HCT116 (cell line): ENCODE measurements at regions not wholly inside any gene's neighbourhood (a gene's known extent, or its start where the extent isn't known, plus 50 kb on each side); places are given as distances from the start of the nearest gene placed in this dataset.

Experiments
- ATAC-seq: fragments of 200-7000 bp; cut with Tn5 transposase; 2 replicates; pipeline ENCODE4 v1.9.1; 2020; ENCODE audit warnings: mild to moderate bottlenecking, moderate library complexity
- BruUV-seq: library from RNA; stranded (reverse); fragments of 400-500 nt; replicated peaks from 2 replicates; lab custom pipeline; 2021; lab: Mats Ljungman, UMichigan
- CTCF ChIA-PET: fragments of 300-600 bp; sonication (Branson Sonifier 250); formaldehyde crosslinking; loops from one replicate; lab custom pipeline; 2021; ENCODE audit warnings: antibody characterized with exemption; lab: Charles Lee
- POLR2A ChIA-PET: fragments of 300-600, 350-600 bp; sonication (Branson Sonifier 250); formaldehyde crosslinking; loops from one replicate; lab custom pipeline; 2021; ENCODE audit warnings: antibody characterized with exemption; lab: Charles Lee
- RAD21 ChIA-PET, 2 experiments: fragments of 300-600 bp; sonication (Branson Sonifier 250); formaldehyde crosslinking; loops; one replicate each; lab custom pipeline; 2023; ENCODE audit warnings: low total read pairs in 2 of 2; ENCODE audit not compliant: uncharacterized antibody in 2 of 2, unreplicated experiment in 2 of 2, low non-redundant PET in 1 of 2; lab: Charles Lee
- DNase-seq: peaks from one replicate; pipeline ENCODE4 v3.0.0-alpha.2; 2010; ENCODE audit warnings: low read depth, low spot score
- H2AFZ ChIP-seq: fragments of 200-600 bp; shearing (Covaris generic), sonication (generic); 2 replicates; pipeline ENCODE4 v1.6.1; 2017; ENCODE audit warnings: low read depth, mixed run types, mixed read lengths, antibody characterized with exemption, low read length; ENCODE audit not compliant: poor library complexity, severe bottlenecking
- H3K27ac ChIP-seq: 2 replicates; pipeline ENCODE4 v1.5.1; 2012; ENCODE audit warnings: low read depth, low read length
- H3K27me3 ChIP-seq: fragments of 200-600 bp; sonication (generic); 2 replicates; pipeline ENCODE4 v1.6.1; 2016; ENCODE audit warnings: mixed run types, low read length, mixed read lengths; ENCODE audit not compliant: insufficient read depth
- H3K36me3 ChIP-seq, 2 experiments: fragments of 200-500 bp in 1 of 2; fragments of 200-600 bp in 1 of 2; sonication (Bioruptor generic) in 1 of 2; sonication (generic) in 1 of 2; 2 replicates each; pipeline versions ENCODE4 v1.5.1 to v1.6.1; 2014 to 2016; ENCODE audit warnings: low read length in 2 of 2, inconsistent platforms in 1 of 2, mixed read lengths in 1 of 2, mixed run types in 1 of 2; ENCODE audit not compliant: insufficient read depth in 2 of 2, control insufficient read depth in 1 of 2
- H3K4me1 ChIP-seq, 2 experiments: fragments of 200-600 bp in 1 of 2; sonication (generic) in 1 of 2; 2 replicates each; pipeline versions ENCODE4 v1.5.1 to v1.6.1; 2012 to 2017; ENCODE audit warnings: low read length in 2 of 2, inconsistent platforms in 1 of 2, mild to moderate bottlenecking in 1 of 2, mixed read lengths in 1 of 2, mixed run types in 1 of 2, moderate library complexity in 1 of 2; ENCODE audit not compliant: insufficient read depth in 2 of 2, control insufficient read depth in 1 of 2
- H3K4me2 ChIP-seq: fragments of 200-600 bp; sonication (generic); 2 replicates; pipeline ENCODE4 v1.6.1; 2017; ENCODE audit warnings: mixed run types, low read length, mixed read lengths
- H3K4me3 ChIP-seq, 2 experiments: fragments of 200-600 bp in 1 of 2; sonication (generic) in 1 of 2; replicated peaks in 1 of 2; 2 replicates each; pipeline ENCODE4 v1.5.1; 2011 to 2016; ENCODE audit warnings: low read length in 2 of 2, control low read depth in 1 of 2, low read depth in 1 of 2, mild to moderate bottlenecking in 1 of 2, mixed read lengths in 1 of 2, mixed run types in 1 of 2
- H3K79me2 ChIP-seq: fragments of 200-600 bp; sonication (generic); 2 replicates; pipeline ENCODE4 v1.6.1; 2017; ENCODE audit warnings: mild to moderate bottlenecking, mixed run types, low read length, moderate library complexity, mixed read lengths; ENCODE audit not compliant: insufficient read depth
- H3K9ac ChIP-seq: fragments of 200-600 bp; sonication (generic); 2 replicates; pipeline ENCODE4 v1.6.1; 2016; ENCODE audit warnings: low read length, mixed read lengths
- H3K9me2 ChIP-seq: fragments of 200-600 bp; sonication (generic), shearing (Covaris generic); 2 replicates; pipeline ENCODE4 v1.6.1; 2017; ENCODE audit warnings: mixed run types, mild to moderate bottlenecking, moderate library complexity; ENCODE audit not compliant: insufficient read depth
- H3K9me3 ChIP-seq, 2 experiments: fragments of 200-500 bp in 1 of 2; fragments of 200-600 bp in 1 of 2; sonication (Bioruptor generic) in 1 of 2; sonication (generic) in 1 of 2; 2 replicates each; pipeline ENCODE4 v1.6.1; 2014 to 2017; ENCODE audit warnings: low read length in 2 of 2, mixed read lengths in 2 of 2, inconsistent platforms in 1 of 2, low read depth in 1 of 2, mild to moderate bottlenecking in 1 of 2, mixed run types in 1 of 2, moderate library complexity in 1 of 2; ENCODE audit not compliant: control insufficient read depth in 1 of 2, insufficient read depth in 1 of 2
- H4K20me1 ChIP-seq: fragments of 200-600 bp; sonication (generic), shearing (Covaris generic); 2 replicates; pipeline ENCODE4 v1.6.1; 2017; ENCODE audit warnings: mixed run types, mild to moderate bottlenecking, moderate library complexity; ENCODE audit not compliant: insufficient read depth
- CBX3 ChIP-seq: IDR thresholded peaks from 2 replicates; pipeline ENCODE4 v1.6.1; 2012; ENCODE audit warnings: low read depth
- CTCF ChIP-seq, 3 experiments: fragments of 200-600 bp in 1 of 3; sonication (generic) in 1 of 3; IDR thresholded peaks in 2 of 3; conservative IDR thresholded peaks in 1 of 3; 2 replicates each; pipeline ENCODE4 v1.5.1; 2012 to 2017; ENCODE audit warnings: low read depth in 2 of 3, low read length in 2 of 3, antibody characterized with exemption in 1 of 3, borderline replicate concordance in 1 of 3, control low read depth in 1 of 3, mild to moderate bottlenecking in 1 of 3, mixed read lengths in 1 of 3, mixed run types in 1 of 3, moderate library complexity in 1 of 3; ENCODE audit not compliant: insufficient read depth in 1 of 3
- ELF1 ChIP-seq: IDR thresholded peaks from 2 replicates; pipeline ENCODE4 v1.6.1; 2012; ENCODE audit warnings: low read depth, borderline replicate concordance
- EZH2phosphoT487 ChIP-seq: fragments of 200-600 bp; IDR thresholded peaks from 2 replicates; pipeline ENCODE4 v1.6.1; 2018; ENCODE audit warnings: antibody characterized with exemption, borderline replicate concordance
- POLR2AphosphoS5 ChIP-seq: IDR thresholded peaks from 2 replicates; pipeline ENCODE4 v1.6.1; 2011; ENCODE audit warnings: mild to moderate bottlenecking, low read depth, low read length, moderate library complexity
- RAD21 ChIP-seq: IDR thresholded peaks from 2 replicates; pipeline ENCODE4 v1.6.1; 2012; ENCODE audit warnings: low read depth, mild to moderate bottlenecking
- SIN3A ChIP-seq: IDR thresholded peaks from 2 replicates; pipeline ENCODE4 v1.6.1; 2012; ENCODE audit warnings: low read depth
- SP1 ChIP-seq: IDR thresholded peaks from 2 replicates; pipeline ENCODE4 v1.6.1; 2012; ENCODE audit warnings: low read depth
- SRF ChIP-seq: IDR thresholded peaks from 2 replicates; pipeline ENCODE4 v1.6.1; 2012; ENCODE audit warnings: low read depth
- TCF7L2 ChIP-seq: IDR thresholded peaks from 2 replicates; pipeline ENCODE4 v1.7.0; 2011; ENCODE audit warnings: borderline replicate concordance, inconsistent platforms; ENCODE audit not compliant: insufficient read depth, insufficient read length; ENCODE audit errors: extremely low read depth
- intact Hi-C: fragments of 100-400 bp; cut with micrococcal nuclease; formaldehyde crosslinking; loops from 2 replicates; pipeline ENCODE4 v1.10.0; 2022

- ChIA-PET CTCF (no interaction called here), POLR2A (no interaction called here), RAD21 (no interaction called here)
- H3K9me3 ChIP-seq: no peaks in the 10 kb centered on the region
- no peak overlapping the region for H3K9ac ChIP-seq
- intact Hi-C loops: no loop called here
- no peak for TF ChIP-seq SIN3A
- no peak for TF ChIP-seq CTCF (IDR thresholded peaks at IDR 0.05 in 2 of 3, conservative IDR thresholded peaks at IDR 0.05 in 1 of 3; ENCODE audit: borderline replicate concordance in 1 of 3, insufficient read depth in 1 of 3, low read depth in 2 of 3, low read length in 2 of 3)
- TF ChIP-seq POLR2AphosphoS5: no peak
- no peak for TF ChIP-seq SRF
- TF ChIP-seq RAD21: no peak
- H3K27me3 ChIP-seq: no peaks in the 10 kb centered on the region
- H2AFZ ChIP-seq: no peak overlapping the region
- no peaks in the 10 kb centered on the region for H3K36me3 ChIP-seq
- no peak overlapping the region for H3K27ac ChIP-seq
- ATAC-seq: no peak
- no peak overlapping the region for H3K4me2 ChIP-seq
- no peaks in the 10 kb centered on the region for H3K79me2 ChIP-seq
- H3K4me3 ChIP-seq: no peak overlapping the region
- BruUV-seq: no TSS peak
- no peaks in the 10 kb centered on the region for H3K4me1 ChIP-seq
- no peaks in the 10 kb centered on the region for H3K9me2 ChIP-seq
- no peaks in the 10 kb centered on the region for H4K20me1 ChIP-seq
- DNase-seq: no peak
These were observed 350.2 kb upstream of the FAT1 start for GRCh38 chr4:187073820-187074219.

DNA sequence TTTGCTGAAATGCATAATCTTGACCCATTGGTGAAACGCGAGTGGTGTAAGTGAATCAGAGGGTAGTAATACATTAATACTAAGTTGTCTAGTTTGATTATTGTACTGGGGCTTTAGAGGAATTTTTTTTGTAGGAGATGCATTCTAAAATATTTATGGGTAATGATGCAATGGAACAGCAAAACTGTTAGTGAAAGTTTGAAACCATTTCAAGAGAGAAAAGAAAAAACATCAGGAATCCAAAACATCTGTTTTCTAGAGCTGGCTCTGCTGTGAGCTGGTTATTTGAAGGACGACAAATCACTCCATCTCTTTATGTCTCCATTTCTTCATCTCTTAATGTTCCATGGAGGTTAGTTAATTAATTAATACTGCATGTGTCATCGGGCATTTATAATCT lies 351.9 kb upstream of the FAT1 start:
- CTCF ChIA-PET: no interaction called here
- POLR2A ChIA-PET: no interaction called here
- intact Hi-C loops: no loop called here

More for the DNA sequence above, 351.9 kb upstream of the FAT1 start:
- TF ChIP-seq ELF1: no peak
- TF ChIP-seq EZH2phosphoT487: no peak
- no peak for TF ChIP-seq TCF7L2
- no peak for TF ChIP-seq SP1
- no peak for TF ChIP-seq CBX3
- Histone ChIP-seq H3K27ac (no peak overlapping the region), H3K4me2 (no peak overlapping the region), H3K9ac (no peak overlapping the region), H3K4me1 (no peaks in the 10 kb centered on the region), H3K36me3 (no peaks in the 10 kb centered on the region), H3K27me3 (no peaks in the 10 kb centered on the region), H3K4me3 (no peak overlapping the region), H2AFZ (no peak overlapping the region), H3K9me2 (no peaks in the 10 kb centered on the region), H4K20me1 (no peaks in the 10 kb centered on the region), H3K79me2 (no peaks in the 10 kb centered on the region), H3K9me3 (no peaks in the 10 kb centered on the region)
- RAD21 ChIA-PET: no interaction called here
- ATAC-seq (no peak), DNase-seq (no peak)
- no TSS peak for BruUV-seq
